Erythroblast (primary cell): ENCODE measurements at regions not wholly inside any gene's neighbourhood (a gene's known extent, or its start where the extent isn't known, plus 50 kb on each side); places are given as distances from the start of the nearest gene placed in this dataset.

Source experiments
- GATA1 ChIP-seq: IDR thresholded peaks from 2 replicates; pipeline ENCODE4 v1.6.1; 2011; ENCODE audit warnings: low read depth, mild to moderate bottlenecking, control low read depth, low read length, moderate library complexity
- POLR2A ChIP-seq: IDR thresholded peaks from 2 replicates; pipeline ENCODE4 v1.6.1; 2011; ENCODE audit warnings: mild to moderate bottlenecking, low read length

DNA sequence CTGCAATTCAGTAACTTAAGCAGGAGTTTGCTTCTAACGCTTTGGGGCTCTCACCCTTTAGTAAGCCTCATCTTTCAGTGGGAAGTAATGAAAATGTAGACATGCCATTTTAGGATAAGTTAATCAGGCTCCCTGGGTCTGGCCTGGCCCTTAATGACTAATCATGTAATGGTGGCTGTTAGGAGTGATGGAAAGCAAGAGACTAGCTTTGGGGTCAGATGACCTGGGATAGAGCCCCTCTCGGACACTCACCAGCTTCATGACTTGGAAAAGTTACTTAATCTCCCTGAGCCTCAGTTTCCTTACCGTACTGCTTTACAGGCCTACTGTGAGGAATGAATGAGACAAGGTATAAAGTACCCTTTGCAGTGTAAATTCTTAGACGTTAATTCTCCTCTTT lies 194.4 kb downstream of the LPIN1 start:
- TF ChIP-seq POLR2A (no peak), GATA1 (no peak)
